HUES48 (cell line): ENCODE measurements at regions not wholly inside any gene's neighbourhood (a gene's known extent, or its start where the extent isn't known, plus 50 kb on each side); places are given as distances from the start of the nearest gene placed in this dataset.

Experiments used
- H3K27ac ChIP-seq: one replicate; pipeline ENCODE4 v1.7.0; 2013; ENCODE audit warnings: low read depth, low read length, inconsistent platforms
- H3K27me3 ChIP-seq: 2 replicates; pipeline ENCODE4 v1.6.1; 2013; ENCODE audit warnings: mild to moderate bottlenecking, low read length; ENCODE audit not compliant: control insufficient read depth, insufficient read depth
- H3K36me3 ChIP-seq: 2 replicates; pipeline ENCODE4 v1.6.1; 2013; ENCODE audit warnings: low read length; ENCODE audit not compliant: control insufficient read depth, insufficient read depth
- H3K4me1 ChIP-seq: 2 replicates; pipeline ENCODE4 v1.6.1; 2013; ENCODE audit warnings: mild to moderate bottlenecking, low read length; ENCODE audit not compliant: control insufficient read depth, insufficient read depth
- H3K4me3 ChIP-seq: 2 replicates; pipeline ENCODE4 v1.5.1; 2013; ENCODE audit warnings: mild to moderate bottlenecking, low read depth, low read length
- H3K9ac ChIP-seq: 2 replicates; pipeline ENCODE4 v1.6.1; 2013; ENCODE audit warnings: mild to moderate bottlenecking, low read depth, low read length, moderate library complexity
- H3K9me3 ChIP-seq: 2 replicates; pipeline ENCODE4 v1.6.1; 2013; ENCODE audit warnings: low read length; ENCODE audit not compliant: control insufficient read depth, insufficient read depth

DNA sequence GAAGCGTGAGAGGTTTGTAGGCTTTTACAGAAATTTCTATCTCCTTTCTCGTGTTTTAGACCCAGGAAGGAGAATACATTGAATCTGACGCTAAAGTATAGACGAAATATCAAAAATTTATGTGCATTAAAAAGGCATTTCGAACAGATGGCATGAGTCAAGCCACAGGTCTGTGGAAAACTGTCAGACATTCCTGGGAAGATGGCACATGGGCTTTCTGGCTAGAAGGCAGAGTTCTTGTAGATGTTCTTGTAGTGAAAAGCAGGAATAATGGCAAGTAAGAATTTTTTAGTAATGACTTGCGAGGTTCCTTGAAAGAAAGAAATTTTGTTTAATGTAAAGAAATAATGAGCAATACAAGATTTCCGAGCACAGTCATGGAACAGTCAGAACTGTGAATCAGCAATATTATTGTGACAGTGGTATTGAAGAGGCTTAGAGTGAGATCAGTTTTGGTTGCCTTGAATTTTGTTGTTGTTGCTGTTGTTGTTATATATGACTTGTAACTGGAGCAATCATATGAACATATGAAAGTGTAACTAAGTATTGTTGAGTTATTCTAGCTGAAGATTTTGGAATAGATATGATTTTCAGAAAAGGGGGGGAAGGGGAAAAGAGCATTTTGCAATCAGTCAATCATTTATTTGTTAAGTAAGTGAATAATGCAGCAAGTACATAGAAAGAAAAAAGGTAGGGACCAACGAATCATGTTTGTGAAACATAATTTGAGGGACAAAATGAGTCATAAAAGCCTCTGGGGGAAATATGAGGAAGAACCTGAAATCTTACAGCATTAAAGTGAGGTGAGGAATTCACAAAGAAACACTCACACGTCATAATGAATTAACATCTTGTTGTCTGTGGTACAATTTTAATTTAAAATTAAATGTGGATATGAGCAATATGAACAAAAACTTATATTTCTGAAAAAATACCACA is 339.0 kb upstream of the CTNND2 start:
- Histone ChIP-seq H3K9ac (no peak overlapping the region), H3K4me1 (peaks cover 21% of the 10 kb centered on the region), H3K27me3 (peaks cover 33% of the 10 kb centered on the region), H3K4me3 (no peak overlapping the region), H3K27ac (no peak overlapping the region), H3K9me3 (no peaks in the 10 kb centered on the region), H3K36me3 (no peaks in the 10 kb centered on the region)

GRCh38 chr5:12237837-12238575 is 333.8 kb upstream of the CTNND2 start:
- Histone ChIP-seq H3K36me3 (no peaks in the 10 kb centered on the region), H3K27ac (peak overlapping the region; percentile 69), H3K9ac (no peak overlapping the region), H3K4me1 (peaks cover 25% of the 10 kb centered on the region), H3K9me3 (no peaks in the 10 kb centered on the region), H3K27me3 (peaks cover 62% of the 10 kb centered on the region), H3K4me3 (no peak overlapping the region; the same call in 1 of the 2 replicates)

- H3K9ac ChIP-seq, result no peak overlapping the region
- H3K27ac ChIP-seq, result no peak overlapping the region
- peaks cover 11% of the 10 kb centered on the region for H3K4me1 ChIP-seq
- H3K4me3 ChIP-seq, result no peak overlapping the region
- H3K27me3 ChIP-seq, result peaks cover 8% of the 10 kb centered on the region
- no peaks in the 10 kb centered on the region for H3K36me3 ChIP-seq
- H3K9me3 ChIP-seq, result no peaks in the 10 kb centered on the region
Measured at GRCh38 chr5:12230659-12231058, 326.4 kb upstream of the CTNND2 start.

DNA sequence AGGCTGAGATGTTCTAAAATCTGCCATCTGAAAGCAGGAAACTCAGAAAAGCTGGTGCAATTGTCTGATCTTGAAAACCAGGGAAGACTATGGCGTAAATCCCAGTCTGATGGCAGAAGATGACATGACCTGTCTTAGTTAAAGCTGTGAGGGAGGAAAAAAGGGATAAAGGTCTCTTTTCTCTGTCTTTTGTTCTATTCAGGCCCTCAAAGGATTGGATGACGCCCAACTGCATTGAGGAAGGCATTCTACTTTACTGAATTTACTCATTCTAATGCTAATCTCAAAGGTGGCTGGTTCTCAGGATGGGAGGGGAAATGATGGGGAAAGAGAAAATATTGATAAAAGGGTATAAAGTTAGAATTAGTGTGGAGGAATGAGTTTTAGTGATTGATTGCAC is 312.8 kb upstream of the CTNND2 start:
- Histone ChIP-seq H3K9ac (no peak overlapping the region), H3K27me3 (no peaks in the 10 kb centered on the region), H3K9me3 (no peaks in the 10 kb centered on the region), H3K36me3 (no peaks in the 10 kb centered on the region), H3K4me1 (peaks cover 7% of the 10 kb centered on the region), H3K27ac (peak overlapping the region; percentile 52), H3K4me3 (no peak overlapping the region)

GRCh38 chr5:12214267-12215015 is 310.2 kb upstream of the CTNND2 start:
- H3K36me3 ChIP-seq, result no peaks in the 10 kb centered on the region
- H3K9ac ChIP-seq, result no peak overlapping the region
- peaks cover 7% of the 10 kb centered on the region for H3K4me1 ChIP-seq
- no peak overlapping the region for H3K4me3 ChIP-seq
- H3K27me3 ChIP-seq, result no peaks in the 10 kb centered on the region
- no peaks in the 10 kb centered on the region for H3K9me3 ChIP-seq
- no peak overlapping the region for H3K27ac ChIP-seq

DNA sequence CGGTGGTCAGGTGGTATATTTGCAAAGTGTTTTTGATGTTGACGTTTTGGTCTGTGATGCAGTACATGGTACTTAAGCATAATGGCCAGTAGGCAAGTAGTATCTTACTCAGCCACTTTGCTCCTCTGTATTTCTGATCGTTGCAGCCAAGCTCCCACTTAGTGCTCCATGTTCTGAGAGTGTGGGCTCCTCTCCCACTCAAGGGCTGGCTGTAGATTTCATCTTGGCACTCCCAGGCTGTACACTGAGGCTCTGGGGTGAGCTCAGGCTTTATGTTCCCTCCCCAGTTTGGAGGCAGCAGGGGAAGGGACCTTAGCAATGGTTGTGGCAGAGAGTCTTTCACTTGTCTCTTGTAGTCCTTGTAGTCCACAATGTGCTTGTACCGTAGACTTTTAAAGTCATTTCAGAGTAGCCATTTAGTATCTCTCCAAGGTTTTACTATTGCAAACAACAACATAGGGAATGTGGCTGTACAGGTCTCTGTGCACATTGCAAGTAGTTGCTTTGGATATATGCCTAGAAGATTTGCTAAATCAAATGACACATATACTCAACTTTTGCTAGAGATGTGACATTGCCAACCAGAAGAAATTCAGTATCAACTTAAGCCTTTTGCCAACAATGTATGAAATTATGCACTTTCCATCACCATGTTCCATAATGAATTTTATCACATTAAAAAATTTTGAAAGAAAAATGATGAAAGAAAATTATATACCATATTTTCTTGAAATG is 304.3 kb upstream of the CTNND2 start:
- H3K4me3 ChIP-seq, result no peak overlapping the region
- no peak overlapping the region for H3K9ac ChIP-seq
- H3K36me3 ChIP-seq, result no peaks in the 10 kb centered on the region
- no peaks in the 10 kb centered on the region for H3K9me3 ChIP-seq
- H3K27ac ChIP-seq, result no peak overlapping the region
- H3K4me1 ChIP-seq, result peaks cover 8% of the 10 kb centered on the region
- H3K27me3 ChIP-seq, result no peaks in the 10 kb centered on the region

DNA sequence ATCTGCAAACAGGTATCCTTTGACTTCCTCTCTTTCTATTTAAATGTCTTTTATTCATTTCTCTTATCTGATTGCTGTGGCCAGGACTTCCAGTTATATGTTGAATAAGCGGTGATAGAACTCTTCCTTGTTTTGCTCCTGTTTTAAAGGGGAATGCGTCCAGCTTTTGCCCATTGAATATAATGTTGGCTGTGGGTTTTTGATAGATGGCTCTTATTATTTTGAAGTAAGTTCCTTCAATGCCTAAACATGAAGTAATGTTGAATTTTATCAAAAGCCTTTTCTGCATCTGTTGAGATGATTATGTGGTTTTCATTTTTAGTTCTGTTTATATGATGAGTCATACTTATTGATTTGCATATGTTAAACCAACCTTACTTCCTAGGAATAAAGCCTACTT is 300.5 kb upstream of the CTNND2 start:
- Histone ChIP-seq H3K4me1 (peaks cover 8% of the 10 kb centered on the region), H3K9me3 (no peaks in the 10 kb centered on the region), H3K27ac (no peak overlapping the region), H3K27me3 (no peaks in the 10 kb centered on the region), H3K9ac (no peak overlapping the region), H3K4me3 (no peak overlapping the region), H3K36me3 (no peaks in the 10 kb centered on the region)

- H3K9me3 ChIP-seq, result no peaks in the 10 kb centered on the region
- H3K36me3 ChIP-seq, result no peaks in the 10 kb centered on the region
- H3K27ac ChIP-seq, result no peak overlapping the region
- H3K27me3 ChIP-seq, result no peaks in the 10 kb centered on the region
- H3K4me3 ChIP-seq, result no peak overlapping the region
- no peaks in the 10 kb centered on the region for H3K4me1 ChIP-seq
- H3K9ac ChIP-seq, result no peak overlapping the region
Measured at GRCh38 chr5:12193536-12193935, 289.3 kb upstream of the CTNND2 start.

GRCh38 chr5:12183003-12183402 is 278.8 kb upstream of the CTNND2 start:
- no peak overlapping the region for H3K9ac ChIP-seq
- H3K4me3 ChIP-seq, result no peak overlapping the region
- H3K36me3 ChIP-seq, result no peaks in the 10 kb centered on the region
- H3K4me1 ChIP-seq, result no peaks in the 10 kb centered on the region
- H3K27me3 ChIP-seq, result no peaks in the 10 kb centered on the region
- H3K27ac ChIP-seq, result no peak overlapping the region
- no peaks in the 10 kb centered on the region for H3K9me3 ChIP-seq

- H3K4me1 ChIP-seq, result peaks cover 40% of the 10 kb centered on the region
- H3K4me3 ChIP-seq, result no peak overlapping the region
- no peak overlapping the region for H3K9ac ChIP-seq
- H3K36me3 ChIP-seq, result no peaks in the 10 kb centered on the region
- no peaks in the 10 kb centered on the region for H3K27me3 ChIP-seq
- H3K9me3 ChIP-seq, result no peaks in the 10 kb centered on the region
- H3K27ac ChIP-seq, result no peak overlapping the region
Measured at GRCh38 chr5:12177851-12178250, 273.6 kb upstream of the CTNND2 start.
